ENCODE measurements at regions not wholly inside any gene's neighbourhood (a gene's known extent, or its start where the extent isn't known, plus 50 kb on each side); places are given as distances from the start of the nearest gene placed in this dataset.

DNA sequence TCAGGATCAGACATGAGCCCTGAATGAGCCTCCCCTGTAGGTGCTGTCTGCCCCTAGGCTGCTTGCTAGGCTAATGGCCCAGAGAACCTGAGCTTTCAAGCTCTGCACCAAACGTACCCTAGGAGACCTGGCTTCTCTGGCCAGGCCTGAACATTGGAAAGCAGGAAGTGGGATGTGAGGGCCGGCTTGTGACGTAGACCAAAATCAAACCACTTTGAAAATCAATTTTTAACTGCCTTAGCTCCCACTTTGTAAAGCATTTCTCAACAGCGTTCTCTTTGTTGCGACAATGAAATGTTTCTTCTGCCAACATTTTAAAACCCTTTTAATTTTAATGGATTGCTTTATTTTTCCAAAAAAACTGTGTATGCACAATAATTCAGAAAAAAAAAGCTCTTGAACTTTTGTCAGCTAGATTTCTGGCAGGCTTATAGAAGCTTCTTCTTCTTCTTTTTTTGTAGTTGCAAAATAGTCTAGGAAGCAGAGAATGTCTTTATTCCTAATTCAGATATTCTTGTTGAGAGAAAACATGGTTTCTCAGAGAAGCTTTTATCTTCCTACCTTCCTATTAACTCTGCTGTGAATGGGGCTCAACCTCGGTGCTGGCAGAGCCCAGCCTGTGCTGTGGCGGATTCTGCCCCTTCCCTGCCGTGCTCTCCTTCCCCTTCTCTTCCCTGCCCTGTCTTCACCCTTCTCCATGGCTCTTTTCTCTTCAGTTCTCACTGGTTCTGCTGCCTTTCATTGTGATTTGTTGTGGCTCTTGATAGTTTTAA is 145.2 kb upstream of the SFRP2 start:
- no peaks in the 10 kb centered on the region for H4K20me1 ChIP-seq (ENCODE audit: control insufficient read depth, insufficient read depth)
- RAD21 ChIA-PET (ENCODE audit: unreplicated experiment): no interaction called here
- no peak overlapping the region for H3K27ac ChIP-seq (ENCODE audit: control insufficient read depth, insufficient read depth)
- ATAC-seq: no peak
- H3K4me3 ChIP-seq: no peak overlapping the region
- SMC1A ChIA-PET (ENCODE audit: uncharacterized antibody, unreplicated experiment): interaction anchor here (0.7 to 1.8 kb wide), 3 partner anchors 15 to 20 kb away, joined by 3 to 6 read pairs (median 5); no protein-coding TSS in a partner anchor
- H3K9me3 ChIP-seq (replicated peaks; ENCODE audit: control insufficient read depth, insufficient read depth, low read length): no peaks in the 10 kb centered on the region
- no peak for FAIRE-seq
- 27% methylated on average over 8 of the region's 8 CpGs for WGBS (ENCODE audit: insufficient coverage, insufficient replicate concordance, low lambda C conversion rate, missing lambda C conversion rate)
- POLR2A ChIA-PET: no interaction called here
- no peak overlapping the region for H3K9ac ChIP-seq (ENCODE audit: control insufficient read depth, insufficient read depth, low read length)
- BruUV-seq (replicated peaks): no TSS peak
- TF ChIP-seq PAX5 (IDR thresholded peaks at IDR 0.05; ENCODE audit: borderline replicate concordance, low read depth, low read length) (no peak), TCF3 (IDR thresholded peaks at IDR 0.05; ENCODE audit: borderline replicate concordance, insufficient read depth, low read depth, low read length) (no peak), REST (IDR thresholded peaks at IDR 0.05; ENCODE audit: low read depth, low read length) (no peak), WRNIP1 (IDR thresholded peaks at IDR 0.05; ENCODE audit: borderline replicate concordance, low read depth, low read length) (no peak), TAF1 (IDR thresholded peaks at IDR 0.05; ENCODE audit: borderline replicate concordance, low read depth, low read length) (no peak), SREBF1 (IDR thresholded peaks at IDR 0.05; ENCODE audit: low read length) (no peak), ZNF384 (IDR thresholded peaks at IDR 0.05; ENCODE audit: borderline replicate concordance, low read depth, low read length) (no peak), BHLHE40 (IDR thresholded peaks at IDR 0.05; ENCODE audit: borderline replicate concordance in 1 of 2, low read depth in 2 of 2, low read length in 1 of 2) (no peak), CBX5 (IDR thresholded peaks at IDR 0.05; ENCODE audit: low read depth) (no peak), NFIC (IDR thresholded peaks at IDR 0.05; ENCODE audit: low read depth, low read length) (no peak), KDM1A (IDR thresholded peaks at IDR 0.05; ENCODE audit: borderline replicate concordance) (no peak)
- TF ChIP-seq, protein P1, sequence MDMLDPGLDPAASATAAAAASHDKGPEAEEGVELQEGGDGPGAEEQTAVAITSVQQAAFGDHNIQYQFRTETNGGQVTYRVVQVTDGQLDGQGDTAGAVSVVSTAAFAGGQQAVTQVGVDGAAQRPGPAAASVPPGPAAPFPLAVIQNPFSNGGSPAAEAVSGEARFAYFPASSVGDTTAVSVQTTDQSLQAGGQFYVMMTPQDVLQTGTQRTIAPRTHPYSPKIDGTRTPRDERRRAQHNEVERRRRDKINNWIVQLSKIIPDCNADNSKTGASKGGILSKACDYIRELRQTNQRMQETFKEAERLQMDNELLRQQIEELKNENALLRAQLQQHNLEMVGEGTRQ (IDR thresholded peaks at IDR 0.05; ENCODE audit: borderline replicate concordance, low read depth, low read length): no peak
- TF ChIP-seq, protein P2, sequence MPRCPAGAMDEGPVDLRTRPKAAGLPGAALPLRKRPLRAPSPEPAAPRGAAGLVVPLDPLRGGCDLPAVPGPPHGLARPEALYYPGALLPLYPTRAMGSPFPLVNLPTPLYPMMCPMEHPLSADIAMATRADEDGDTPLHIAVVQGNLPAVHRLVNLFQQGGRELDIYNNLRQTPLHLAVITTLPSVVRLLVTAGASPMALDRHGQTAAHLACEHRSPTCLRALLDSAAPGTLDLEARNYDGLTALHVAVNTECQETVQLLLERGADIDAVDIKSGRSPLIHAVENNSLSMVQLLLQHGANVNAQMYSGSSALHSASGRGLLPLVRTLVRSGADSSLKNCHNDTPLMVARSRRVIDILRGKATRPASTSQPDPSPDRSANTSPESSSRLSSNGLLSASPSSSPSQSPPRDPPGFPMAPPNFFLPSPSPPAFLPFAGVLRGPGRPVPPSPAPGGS (IDR thresholded peaks at IDR 0.05; ENCODE audit: borderline replicate concordance, insufficient read depth, low read depth, low read length, poor library complexity, severe bottlenecking): no peak
- TF ChIP-seq, protein P3, sequence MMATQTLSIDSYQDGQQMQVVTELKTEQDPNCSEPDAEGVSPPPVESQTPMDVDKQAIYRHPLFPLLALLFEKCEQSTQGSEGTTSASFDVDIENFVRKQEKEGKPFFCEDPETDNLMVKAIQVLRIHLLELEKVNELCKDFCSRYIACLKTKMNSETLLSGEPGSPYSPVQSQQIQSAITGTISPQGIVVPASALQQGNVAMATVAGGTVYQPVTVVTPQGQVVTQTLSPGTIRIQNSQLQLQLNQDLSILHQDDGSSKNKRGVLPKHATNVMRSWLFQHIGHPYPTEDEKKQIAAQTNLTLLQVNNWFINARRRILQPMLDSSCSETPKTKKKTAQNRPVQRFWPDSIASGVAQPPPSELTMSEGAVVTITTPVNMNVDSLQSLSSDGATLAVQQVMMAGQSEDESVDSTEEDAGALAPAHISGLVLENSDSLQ (IDR thresholded peaks at IDR 0.05): no peak
- no peaks in the 10 kb centered on the region for H3K4me1 ChIP-seq (ENCODE audit: control insufficient read depth, insufficient read depth, low read length)
- in situ Hi-C loops (cut with MboI) (no loop called here), intact Hi-C loops (cut with micrococcal nuclease; ENCODE audit: unreplicated experiment) (no loop called here)
- no peak for DNase-seq (ENCODE audit: low read depth, low spot score)
- no peaks in the 10 kb centered on the region for H3K79me2 ChIP-seq (ENCODE audit: control insufficient read depth, insufficient read depth, low read length)
- no peak overlapping the region for H2AFZ ChIP-seq (ENCODE audit: control insufficient read depth, low read depth, low read length)
- no peaks in the 10 kb centered on the region for H3K36me3 ChIP-seq (ENCODE audit: control insufficient read depth in 2 of 2, insufficient read depth in 2 of 2, low read length in 1 of 2)
- CTCF ChIA-PET: no interaction called here
- peaks cover 2% of the 10 kb centered on the region in 2 experiments; a peak in 1 of 4 replicates for H3K27me3 ChIP-seq (replicated peaks in 1 of 2; ENCODE audit: control insufficient read depth in 2 of 2, insufficient read depth in 2 of 2, low read length in 1 of 2)
- H3K4me2 ChIP-seq (ENCODE audit: control insufficient read depth, insufficient read depth): no peak overlapping the region
